ENCODE measurements at regions not wholly inside any gene's neighbourhood (a gene's known extent, or its start where the extent isn't known, plus 50 kb on each side); places are given as distances from the start of the nearest gene placed in this dataset.

DNA sequence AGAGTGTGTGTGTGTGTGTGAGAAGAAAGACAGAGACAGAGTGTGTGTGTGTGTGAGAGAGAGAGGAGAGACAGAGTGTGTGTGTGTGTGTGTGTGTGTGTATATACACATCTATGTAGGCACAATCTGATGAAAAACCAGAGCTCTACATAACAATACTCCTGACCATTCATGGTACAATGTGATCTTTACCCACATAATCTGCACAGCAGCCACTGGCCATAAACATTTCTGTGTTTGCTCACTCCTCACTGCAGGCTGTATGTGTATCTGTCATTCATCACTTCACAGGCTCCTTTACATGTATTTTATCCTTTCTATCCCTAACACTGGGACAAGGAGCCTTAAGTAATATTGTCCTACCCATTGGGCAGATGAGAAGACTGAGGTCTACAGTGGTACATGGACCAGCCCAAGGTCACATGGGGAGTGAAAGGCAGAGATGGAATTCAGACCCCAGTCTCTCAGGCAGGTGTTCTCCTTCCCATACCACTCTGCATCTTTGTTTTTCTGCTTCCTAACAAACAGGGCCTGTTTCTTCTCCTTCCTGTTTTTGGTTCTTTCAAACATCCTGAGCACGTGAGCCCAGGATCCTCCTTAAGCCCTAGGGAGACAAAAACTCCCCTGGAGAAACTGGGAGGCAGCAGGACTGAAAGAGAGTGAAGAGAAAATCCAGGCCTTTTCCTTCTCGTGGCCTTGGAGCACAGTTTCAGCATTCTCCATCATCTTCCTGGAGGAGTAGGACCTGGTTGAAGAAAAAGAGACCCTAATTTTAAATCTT lies 201.7 kb upstream of the MSX2 start:
- no peak overlapping the region for H3K9ac ChIP-seq (replicated peaks in 1 of 4; ENCODE audit: extremely low read depth in 1 of 4, low read depth in 3 of 4, low read length in 3 of 4)
- no peaks in the 10 kb centered on the region for H3K9me3 ChIP-seq (ENCODE audit: insufficient read depth in 2 of 2, low read depth in 1 of 2, low read length in 1 of 2)
- no peak for TF ChIP-seq ZNF274 (IDR thresholded peaks at IDR 0.05; ENCODE audit: borderline replicate concordance, extremely low read depth, low read length)
- peak; percentile 73; the same call in 1 of the 2 replicates for TF ChIP-seq KDM1A (IDR thresholded peaks at IDR 0.05; ENCODE audit: borderline replicate concordance, low read length)
- TF ChIP-seq BACH1 (IDR thresholded peaks at IDR 0.05; ENCODE audit: low read length): no peak
- no peak for TF ChIP-seq TBP (IDR thresholded peaks at IDR 0.05; ENCODE audit: low read depth, low read length)
- no peak for TF ChIP-seq EGR1 (IDR thresholded peaks at IDR 0.05; ENCODE audit: borderline replicate concordance, low read depth, low read length)
- no peak overlapping the region for H2AFZ ChIP-seq (ENCODE audit: low read length)
- no peak overlapping the region for H3K18ac ChIP-seq (ENCODE audit: extremely low read depth, low read length)
- H2BK5ac ChIP-seq (ENCODE audit: low read depth, low read length): no peak overlapping the region
- no peak overlapping the region for H2BK12ac ChIP-seq (ENCODE audit: low read depth, low read length)
- no peaks in the 10 kb centered on the region for H3K79me1 ChIP-seq (ENCODE audit: low read depth, low read length)
- H3K14ac ChIP-seq (ENCODE audit: insufficient read length): no peak overlapping the region
- H3K27me3 ChIP-seq (replicated peaks in 1 of 4; ENCODE audit: control insufficient read depth in 3 of 4, extremely low read depth in 1 of 4, insufficient read depth in 3 of 4, low read length in 3 of 4): peaks cover 5 to 18% (median 8%) of the 10 kb centered on the region in 4 experiments
- H2BK120ac ChIP-seq (replicated peaks; ENCODE audit: low read depth, low read length): no peak overlapping the region
- FAIRE-seq: no peak
- no peak overlapping the region for H2BK20ac ChIP-seq (ENCODE audit: low read length)
- H3K79me2 ChIP-seq (ENCODE audit: control insufficient read depth in 1 of 2, insufficient read depth in 2 of 2, low read length in 2 of 2): no peaks in the 10 kb centered on the region
- H3K23me2 ChIP-seq (ENCODE audit: low read depth, low read length): peaks cover 5% of the 10 kb centered on the region; the same call in 1 of the 2 replicates
- H2BK15ac ChIP-seq (ENCODE audit: low read length): no peak overlapping the region
- no peak overlapping the region for H3K56ac ChIP-seq (replicated peaks; ENCODE audit: insufficient read length, low read depth, low read length)
- H3K4me2 ChIP-seq (ENCODE audit: insufficient read depth in 1 of 2, low read depth in 2 of 2, low read length in 2 of 2): no peak overlapping the region
- no peak overlapping the region for H4K8ac ChIP-seq (ENCODE audit: extremely low read depth, insufficient read depth, low read length)
- no peak overlapping the region for H3K23ac ChIP-seq (ENCODE audit: insufficient read length)
- H4K5ac ChIP-seq (ENCODE audit: insufficient read length, low read depth, low read length): no peak overlapping the region
- H3K4me1 ChIP-seq (replicated peaks in 1 of 4; ENCODE audit: control insufficient read depth in 3 of 4, insufficient read depth in 4 of 4, low read length in 3 of 4): peaks cover 0 to 5% (median 2%) of the 10 kb centered on the region in 4 experiments; a peak in 5 of 7 replicates
- no peaks in the 10 kb centered on the region for H3K36me3 ChIP-seq (ENCODE audit: control insufficient read depth in 2 of 4, insufficient read depth in 4 of 4, low read length in 3 of 4)
- ChIA-PET CTCF (ENCODE audit: partially characterized antibody) (interaction anchor here (0.7 to 1.3 kb wide), 5 partner anchors 20 to 103 kb away, joined by 3 to 5 read pairs (median 3); no protein-coding TSS in a partner anchor), POLR2A (ENCODE audit: partially characterized antibody) (no interaction called here)
- no peak overlapping the region for H3K27ac ChIP-seq (ENCODE audit: low read depth, low read length)
- H3K4me3 ChIP-seq (ENCODE audit: extremely low read depth in 1 of 4, insufficient read depth in 2 of 4, low read depth in 3 of 4, low read length in 4 of 4): no peak overlapping the region
- no peak overlapping the region for H2AK5ac ChIP-seq (ENCODE audit: low read depth, low read length)
- DNase-seq (ENCODE audit: low read depth in 1 of 2, low spot score in 2 of 2): no peak
- no peak overlapping the region for H4K91ac ChIP-seq (replicated peaks; ENCODE audit: insufficient read length, low read length)
- no peaks in the 10 kb centered on the region for H4K20me1 ChIP-seq (replicated peaks in 1 of 2; ENCODE audit: control insufficient read depth in 1 of 2, insufficient read depth in 2 of 2, low read length in 2 of 2)
- 72% methylated on average over 2 of the region's 2 CpGs; no CpG with 5 or more reads in 1 of the 2 experiments for WGBS, 2 experiments (ENCODE audit: extremely low coverage in 1 of 2, insufficient coverage in 1 of 2, insufficient read length in 1 of 2, insufficient replicate concordance in 2 of 2, low coverage in 1 of 2, low lambda C conversion rate in 2 of 2, missing lambda C conversion rate in 1 of 2)
- H3K4ac ChIP-seq (replicated peaks; ENCODE audit: insufficient read length, low read depth, low read length): no peak overlapping the region
